HG03439 (cell line): ENCODE measurements at regions not wholly inside any gene's neighbourhood (a gene's known extent, or its start where the extent isn't known, plus 50 kb on each side); places are given as distances from the start of the nearest gene placed in this dataset.

Source experiments
- ATAC-seq: cut with Tn5 transposase; IDR thresholded peaks from one replicate; pipeline ENCODE4 v1.9.1; 2021; ENCODE audit warnings: mild to moderate bottlenecking, moderate library complexity; ENCODE audit not compliant: unreplicated experiment

DNA sequence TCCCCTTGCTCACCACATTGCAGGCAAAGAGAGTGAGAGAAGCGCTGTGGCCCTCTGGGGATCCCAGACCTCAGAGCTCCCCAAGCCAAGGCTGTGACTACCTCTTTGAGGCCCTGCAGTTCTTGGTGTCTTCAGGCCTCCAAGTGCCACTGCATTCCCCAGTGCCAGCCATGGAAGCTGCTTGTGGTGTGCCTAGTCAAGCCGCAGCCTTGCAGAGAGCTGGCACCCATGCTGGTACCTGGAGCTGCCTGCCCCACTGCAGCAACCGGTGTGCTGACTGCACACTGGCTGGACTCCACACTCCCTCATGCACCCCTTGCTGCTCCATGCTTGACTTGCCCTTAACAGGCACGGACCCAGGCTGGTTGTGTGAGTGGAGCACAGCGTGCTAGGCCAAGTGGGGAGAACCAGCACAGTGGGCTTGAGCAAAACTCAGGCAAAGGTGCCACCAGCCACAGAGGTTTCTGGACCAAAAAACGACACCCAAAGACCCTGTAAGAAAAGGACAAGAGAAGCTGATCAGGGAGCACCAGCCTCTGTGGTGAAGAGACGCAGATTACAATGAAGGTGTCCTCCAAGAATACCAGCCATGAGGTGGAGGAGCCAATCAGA lies 113.5 kb upstream of the TMEM18 start:
- ATAC-seq, result no peak

GRCh38 chr2:790081-790480 lies 112.9 kb upstream of the TMEM18 start:
- ATAC-seq, result no peak

DNA sequence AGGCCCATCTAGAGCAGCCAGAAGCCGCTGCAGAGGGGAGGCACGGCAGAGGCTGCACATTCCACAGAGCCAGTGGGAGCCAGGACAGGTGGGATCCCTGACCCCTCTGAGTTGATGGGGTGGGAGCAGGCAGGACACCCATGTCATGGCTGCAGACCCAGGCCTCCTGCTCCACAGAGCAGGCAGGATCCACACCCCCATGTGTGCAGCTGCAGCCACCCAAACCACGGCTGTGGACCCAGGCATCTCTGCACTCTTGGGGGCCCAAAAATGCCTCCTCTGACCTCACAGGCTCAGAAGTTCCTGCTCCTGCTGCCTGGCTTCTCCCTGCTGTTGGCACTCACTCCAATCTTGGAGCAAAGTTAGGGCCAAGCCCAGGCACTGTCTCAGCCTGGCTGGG lies 112.3 kb upstream of the TMEM18 start:
- ATAC-seq, result no peak

DNA sequence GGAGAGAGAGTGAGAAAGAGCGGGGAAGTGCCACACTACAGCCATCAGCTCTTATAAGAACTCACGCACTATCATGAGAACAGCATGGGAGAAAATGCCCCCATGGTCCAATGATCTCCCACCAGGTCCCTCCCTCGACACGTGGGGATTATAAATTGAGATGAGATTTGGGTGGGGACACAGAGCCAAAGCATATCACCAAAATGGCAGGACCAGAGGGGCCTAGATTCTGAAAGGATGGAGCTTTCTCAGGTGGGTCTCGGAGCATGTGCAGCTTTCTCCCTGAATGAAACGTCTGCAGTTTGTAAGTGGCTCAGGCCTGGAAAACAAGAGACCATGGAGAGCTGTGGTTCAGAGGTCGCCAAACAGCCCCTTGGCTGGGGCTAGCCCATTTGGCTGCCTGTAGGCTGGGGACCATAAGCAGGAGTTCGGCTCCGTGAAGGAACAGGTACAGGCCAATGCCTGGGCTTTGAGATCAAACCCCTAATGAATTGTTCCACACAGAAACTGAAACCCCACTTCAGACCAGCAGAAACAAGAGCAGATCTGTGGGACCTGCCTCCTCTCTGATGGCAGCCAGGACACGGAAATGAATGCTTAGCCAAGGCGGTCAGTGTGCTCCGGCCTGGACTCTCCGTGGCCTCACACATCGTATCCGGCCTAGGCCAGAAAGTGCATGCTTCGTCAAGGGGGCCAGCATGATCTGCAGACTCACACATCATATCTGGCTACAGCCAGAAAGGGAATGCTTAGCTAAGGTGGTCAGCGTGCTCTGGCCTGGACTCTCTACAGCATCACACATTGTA lies 111.2 kb upstream of the TMEM18 start:
- no peak for ATAC-seq

DNA sequence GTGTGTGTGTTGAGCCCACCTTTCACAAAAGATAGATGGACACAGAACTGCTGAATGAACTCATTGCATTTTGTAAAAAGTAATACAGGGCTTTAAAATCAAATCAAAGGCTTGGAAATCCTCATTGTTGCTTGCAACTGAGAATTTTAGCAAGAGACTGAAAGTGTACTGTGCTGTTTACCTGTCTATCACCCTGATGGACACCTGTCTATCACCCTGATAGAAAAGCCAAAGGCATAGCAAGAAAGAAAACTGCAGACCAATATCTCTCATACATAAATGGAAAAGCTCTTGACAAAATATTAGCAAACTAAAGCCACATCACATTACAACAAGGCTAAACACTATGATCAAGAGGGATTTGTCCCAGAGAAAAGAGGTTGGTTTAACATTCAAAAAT lies 107.5 kb upstream of the TMEM18 start:
- ATAC-seq, result no peak

- no peak for ATAC-seq
Measured at GRCh38 chr2:780581-780980, 103.4 kb upstream of the TMEM18 start.

DNA sequence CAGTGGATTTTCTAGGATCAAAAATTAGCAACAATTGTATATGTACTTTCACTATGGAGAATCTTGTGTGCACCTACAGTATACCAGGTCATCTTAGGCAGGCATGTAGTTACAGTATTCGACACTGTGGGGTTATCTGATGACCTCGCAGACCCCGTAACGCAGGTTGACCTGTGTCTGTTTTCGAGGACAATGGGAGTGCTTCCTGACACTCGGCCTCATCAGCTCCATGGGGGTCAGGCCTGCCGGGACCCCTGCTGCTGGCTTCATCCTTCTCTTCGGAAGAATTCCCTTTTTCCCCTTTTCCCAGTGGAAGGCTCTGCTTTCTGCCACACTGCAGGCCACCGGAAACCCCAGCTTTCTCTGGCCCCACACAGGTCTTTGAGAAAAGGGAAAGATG lies 102.8 kb upstream of the TMEM18 start:
- ATAC-seq, result no peak

DNA sequence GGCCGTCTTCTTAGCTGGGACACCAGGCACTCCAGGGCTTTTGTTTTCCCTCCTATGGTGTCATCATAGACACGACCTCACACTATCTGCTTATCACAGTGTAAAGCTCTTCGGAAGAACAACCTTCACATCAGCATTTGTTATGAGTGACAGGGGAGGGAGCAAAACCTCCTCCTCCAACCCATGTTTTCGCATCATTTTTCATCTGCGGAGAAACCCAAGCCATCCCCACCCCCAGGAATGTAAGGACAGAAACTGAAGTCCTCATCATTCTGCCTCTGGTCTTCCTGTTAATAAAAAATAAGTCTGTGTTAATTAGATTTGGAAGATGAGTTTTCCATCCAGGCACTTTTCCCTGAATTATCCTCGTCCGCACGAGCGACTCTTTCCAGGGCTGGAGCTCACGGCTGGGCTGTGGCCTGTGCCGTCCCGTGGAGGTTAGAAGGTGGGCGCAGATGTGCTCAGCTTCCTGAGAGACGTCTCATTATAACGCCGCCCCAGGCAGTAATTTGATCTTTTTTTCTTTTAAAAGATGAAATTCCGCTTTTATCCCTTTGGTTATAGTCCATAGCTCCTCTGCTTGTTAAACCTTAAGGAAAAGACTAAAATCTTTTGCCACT lies 101.6 kb upstream of the TMEM18 start:
- no peak for ATAC-seq

DNA sequence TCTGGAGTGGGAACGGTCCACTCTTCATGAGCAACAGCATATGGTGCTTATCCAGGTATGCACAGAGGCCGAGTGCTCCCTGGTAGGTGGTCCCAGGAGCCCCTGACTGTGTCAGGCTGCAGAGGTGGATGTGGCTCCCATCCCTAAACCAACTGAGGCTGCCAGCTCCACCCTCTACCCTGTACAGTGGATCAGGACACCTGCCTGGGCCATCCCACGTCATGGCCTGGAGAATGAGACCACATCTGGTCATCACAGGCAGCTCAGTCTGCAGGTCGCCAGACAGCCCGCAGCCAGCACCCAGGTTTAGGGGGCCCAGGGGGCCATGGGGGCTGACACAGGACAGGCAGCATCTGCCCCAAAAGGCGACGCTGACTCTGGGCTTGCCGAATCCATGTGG lies 100.3 kb upstream of the TMEM18 start:
- no peak for ATAC-seq

- ATAC-seq, result no peak
Measured at GRCh38 chr2:777051-777450, 99.8 kb upstream of the TMEM18 start.

- no peak for ATAC-seq
Measured at GRCh38 chr2:776487-776886, 99.3 kb upstream of the TMEM18 start.

DNA sequence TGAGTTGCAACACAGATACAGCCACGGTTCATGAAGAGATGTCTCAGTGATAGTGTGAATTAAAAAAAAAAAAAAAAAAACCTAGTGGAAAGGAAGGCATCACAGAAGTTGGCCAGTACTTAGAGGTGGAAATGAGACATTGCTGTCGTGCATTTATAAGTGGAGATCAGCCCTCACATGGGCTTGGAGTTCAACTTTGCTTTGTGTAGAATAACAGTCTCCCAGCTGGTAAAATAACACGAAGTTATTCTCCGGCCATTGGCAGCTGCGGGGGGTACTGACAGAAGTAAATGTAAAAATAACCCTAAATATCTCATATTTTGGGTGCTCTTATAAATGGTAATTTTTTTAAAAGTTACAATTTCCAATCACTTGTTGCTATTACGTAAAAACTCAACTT lies 98.8 kb upstream of the TMEM18 start:
- ATAC-seq, result no peak

GRCh38 chr2:774436-774835 lies 97.2 kb upstream of the TMEM18 start:
- ATAC-seq, result no peak

DNA sequence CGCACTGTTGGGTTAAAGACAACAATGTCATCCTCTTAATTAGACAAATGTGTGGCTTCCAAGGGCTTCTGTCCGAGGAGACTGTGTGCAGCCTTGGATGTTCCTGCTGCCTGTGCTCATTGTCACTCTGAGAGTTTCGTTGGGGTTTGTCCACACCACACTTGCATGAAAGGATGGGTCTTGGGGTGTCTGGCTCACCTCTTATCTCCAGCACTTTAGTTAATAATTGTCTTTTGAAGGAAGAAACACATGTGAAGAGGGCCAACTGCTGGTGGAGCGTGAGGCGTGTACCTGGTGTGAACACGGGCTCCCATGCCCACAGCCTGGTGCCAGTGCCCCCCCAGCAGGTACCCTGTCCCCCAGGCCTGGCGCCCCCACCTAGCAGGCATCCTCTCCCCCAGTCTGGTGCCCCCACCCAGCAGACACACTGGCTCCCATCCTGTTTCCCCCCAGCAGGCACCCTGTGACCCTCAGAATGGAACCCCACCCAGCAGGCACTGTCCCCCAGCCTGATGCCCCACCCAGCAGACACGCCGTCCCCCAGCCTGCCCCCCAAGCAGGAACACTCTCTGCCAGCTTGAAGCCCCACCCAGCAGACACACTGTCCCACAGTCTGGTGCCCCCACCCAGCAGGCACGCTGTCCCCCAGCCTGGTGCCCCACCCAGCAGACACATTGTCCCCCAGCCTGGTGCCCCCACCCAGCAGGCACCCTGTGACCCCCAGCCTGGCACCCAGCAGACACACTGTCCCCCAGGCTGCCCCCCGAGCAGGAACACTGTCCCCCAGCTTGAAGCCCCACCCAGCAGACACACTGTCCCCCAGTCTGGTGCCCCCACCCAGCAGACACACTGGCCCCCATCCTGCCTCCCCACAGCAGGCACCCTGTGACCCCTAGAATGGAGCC lies 96.3 kb upstream of the TMEM18 start:
- no peak for ATAC-seq

DNA sequence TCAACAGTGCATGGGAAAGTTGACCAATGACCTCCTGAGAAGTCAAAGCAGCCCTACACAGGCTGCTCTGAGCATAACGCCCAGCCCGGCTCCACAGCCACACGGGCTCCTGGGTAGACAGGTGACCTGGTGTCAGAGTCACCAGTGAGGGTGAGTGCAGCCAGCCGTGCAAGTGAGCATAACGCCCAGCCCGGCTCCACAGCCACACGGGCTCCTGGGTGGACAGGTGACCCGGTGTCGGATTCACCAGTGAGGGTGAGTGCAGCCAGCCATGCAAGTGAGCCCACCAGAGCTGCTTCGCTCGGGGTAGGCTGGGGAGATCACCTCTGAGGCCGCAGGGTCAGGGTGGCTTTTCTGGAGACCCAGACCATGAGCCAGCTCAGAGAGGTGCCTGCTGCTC lies 94.3 kb upstream of the TMEM18 start:
- ATAC-seq, result no peak

DNA sequence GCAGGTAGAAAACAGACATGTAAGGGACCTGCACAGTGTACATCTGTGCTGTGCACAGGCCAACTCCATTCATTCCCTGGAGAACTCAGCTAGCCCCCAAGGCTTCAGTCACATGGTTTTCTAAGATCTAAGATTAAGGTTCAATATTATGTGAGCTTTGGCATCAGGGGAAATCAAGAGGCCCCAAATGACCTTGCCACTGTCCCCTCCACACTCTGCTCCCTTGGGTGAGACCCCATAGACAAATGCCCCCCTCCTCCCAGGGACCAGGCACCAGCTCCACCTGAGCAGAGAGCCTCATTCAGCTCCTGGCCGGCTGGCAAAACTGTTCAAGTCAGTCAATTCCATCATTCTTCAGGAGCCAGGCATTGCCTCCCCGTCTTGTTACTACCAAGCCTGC lies 93.6 kb upstream of the TMEM18 start:
- no peak for ATAC-seq

DNA sequence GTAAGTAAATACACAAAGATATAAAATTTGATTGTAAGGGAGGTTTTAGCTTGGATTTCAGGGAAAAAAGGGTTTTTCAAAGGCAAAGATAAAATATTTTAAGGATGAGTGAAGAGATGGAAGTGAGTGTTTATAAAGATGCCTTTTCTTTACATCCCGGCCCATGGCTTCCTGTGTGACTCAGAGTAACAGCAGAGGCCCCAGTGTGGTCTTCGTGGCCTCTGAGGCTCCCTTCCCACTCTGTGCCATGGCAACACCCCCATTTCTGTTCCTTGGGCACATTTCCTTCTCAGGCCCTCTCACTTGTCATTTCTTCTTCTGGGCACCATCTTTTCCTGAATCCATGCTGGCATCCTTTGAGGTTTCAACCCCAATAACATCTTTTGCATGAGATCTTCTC lies 92.6 kb upstream of the TMEM18 start:
- ATAC-seq, result no peak

DNA sequence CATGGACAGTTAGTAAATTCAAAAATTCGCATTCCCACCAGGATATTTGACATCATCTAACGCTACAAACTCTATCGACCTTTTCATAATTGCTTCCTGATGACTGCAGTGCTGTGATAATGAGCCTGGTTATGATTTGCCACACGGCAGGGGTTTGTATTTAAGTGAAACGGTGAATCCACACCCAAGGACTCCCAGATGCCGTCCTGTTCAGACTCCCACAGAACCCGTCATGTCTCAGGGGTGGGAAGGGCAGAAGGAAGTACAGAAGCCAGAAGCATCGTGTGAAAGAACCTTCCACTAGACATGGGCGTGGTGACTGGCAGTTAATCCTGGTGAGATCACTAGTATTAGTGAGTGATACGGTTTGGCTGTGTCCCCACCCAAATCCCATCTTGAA lies 91.2 kb upstream of the TMEM18 start:
- ATAC-seq, result no peak

- ATAC-seq, result no peak
Measured at GRCh38 chr2:767944-768343, 90.7 kb upstream of the TMEM18 start.

DNA sequence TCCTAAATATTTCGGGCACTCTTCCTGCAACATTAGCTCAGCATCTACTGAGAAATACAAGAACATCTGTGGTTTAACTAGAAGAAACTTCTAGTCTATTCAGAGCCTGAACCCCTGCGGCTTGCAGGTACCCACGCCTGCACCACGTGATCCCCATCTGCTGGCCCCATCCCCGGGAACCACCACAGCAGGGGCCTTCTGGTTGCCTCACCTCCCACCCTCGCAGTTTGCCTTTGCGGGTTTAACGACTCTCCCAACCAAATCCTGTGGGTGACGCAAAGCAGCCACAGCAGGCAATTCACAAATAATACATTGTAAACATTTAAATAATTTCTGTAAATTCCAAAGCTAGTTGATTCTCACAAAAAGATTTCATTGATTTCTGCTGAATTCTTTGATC lies 90.2 kb upstream of the TMEM18 start:
- ATAC-seq, result no peak

DNA sequence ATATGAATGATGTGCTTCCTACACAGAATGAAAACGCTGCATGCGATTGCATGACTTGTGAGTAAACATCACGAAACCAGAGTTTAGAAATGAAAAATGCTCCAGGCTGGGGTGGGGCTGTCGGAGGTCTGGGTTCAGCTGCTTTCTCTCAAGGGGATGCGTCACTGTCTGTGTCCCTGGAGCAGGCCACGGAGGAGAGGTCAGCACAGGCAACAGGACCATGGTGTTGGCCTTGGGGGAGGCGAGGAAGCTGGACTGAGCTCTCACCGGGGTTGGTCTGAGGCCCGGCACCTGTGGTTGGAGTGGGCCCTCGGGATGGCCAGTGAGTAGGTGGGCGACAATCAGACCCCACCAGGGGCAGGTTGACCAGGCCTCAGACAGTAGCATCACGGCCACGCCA lies 89.0 kb upstream of the TMEM18 start:
- no peak for ATAC-seq
